OCI-M1 (cell line): ENCODE measurements at regions not wholly inside any gene's neighbourhood (a gene's known extent, or its start where the extent isn't known, plus 50 kb on each side); places are given as distances from the start of the nearest gene placed in this dataset.

ENCODE experiments used
- DNase-seq: peaks from one replicate; lab custom pipeline; 2025; lab: John Stamatoyannopoulos, UW

DNA sequence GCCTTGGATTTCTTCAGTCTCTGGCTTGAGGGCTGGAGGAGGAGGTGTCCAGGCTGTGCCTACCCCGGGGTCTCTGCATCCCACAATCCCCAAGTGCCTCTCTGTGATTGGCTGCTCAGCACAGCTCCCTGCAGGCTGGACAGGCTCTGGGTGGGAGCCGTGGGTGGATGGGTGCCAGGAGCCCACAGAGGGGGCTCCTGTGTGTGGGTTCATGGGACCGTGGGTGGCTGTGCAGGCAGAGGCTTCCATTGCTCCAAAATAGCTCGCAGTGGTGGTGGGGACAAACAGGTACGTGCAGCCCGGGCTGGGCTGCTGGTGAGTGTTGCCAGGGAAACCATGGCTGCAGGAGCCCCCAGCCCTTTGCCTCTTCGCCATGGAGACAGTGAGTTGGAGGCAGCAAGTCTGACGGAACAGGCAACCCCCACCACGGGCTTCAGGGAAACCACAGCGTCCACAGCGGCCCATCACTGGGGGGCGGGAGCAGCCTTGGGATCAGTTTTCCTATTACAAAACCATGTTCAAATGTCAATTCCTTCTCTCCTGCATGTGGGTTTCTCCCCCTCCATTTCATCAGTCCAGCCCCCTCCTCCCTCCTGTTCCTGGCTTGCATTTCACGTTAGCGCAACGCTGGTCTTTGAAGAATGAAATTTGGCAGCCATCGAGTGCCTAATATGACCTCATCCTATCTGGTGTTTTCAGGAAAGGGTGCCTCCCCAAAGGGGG lies 155.2 kb downstream of the TRIM29 start:
- DNase-seq = no peak

DNA sequence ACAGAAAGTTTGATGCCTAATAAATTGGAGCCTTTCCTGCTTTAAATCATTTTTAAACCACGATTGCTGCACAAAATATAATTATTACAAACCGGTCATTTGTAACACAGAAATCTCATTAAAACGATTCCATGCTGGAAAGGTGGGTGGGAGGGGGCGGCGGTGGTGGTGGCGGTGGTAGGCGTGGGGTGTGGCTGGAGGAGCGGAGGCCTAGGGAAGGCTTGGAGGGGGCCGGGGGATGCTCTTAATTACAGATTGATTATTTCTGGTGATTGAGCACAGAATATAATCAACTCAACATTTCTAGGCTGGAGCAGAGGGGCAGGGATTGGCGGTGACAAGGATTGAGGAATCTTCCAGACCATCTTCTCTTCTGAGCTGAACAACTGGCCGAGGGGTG lies 157.5 kb downstream of the TRIM29 start:
- no peak for DNase-seq

DNA sequence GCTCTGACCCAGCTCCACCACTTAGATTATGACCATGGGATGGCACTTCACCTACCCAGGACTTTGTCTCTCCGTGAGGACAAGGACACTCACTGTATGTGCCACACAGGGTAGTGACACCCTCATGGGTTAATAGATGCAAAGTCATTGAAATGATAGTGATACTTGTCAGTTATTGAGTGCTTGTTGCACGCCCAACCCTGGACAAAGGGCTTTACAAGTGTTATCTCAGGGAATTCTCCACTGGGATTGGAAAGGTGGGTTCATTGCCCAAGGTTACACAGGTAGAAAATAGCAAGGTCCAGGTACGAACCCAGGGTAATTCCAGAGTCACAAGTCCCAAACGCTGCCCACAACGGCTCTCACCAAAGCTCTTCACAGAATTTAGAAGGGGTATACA lies 158.2 kb downstream of the TRIM29 start:
- no peak for DNase-seq

DNA sequence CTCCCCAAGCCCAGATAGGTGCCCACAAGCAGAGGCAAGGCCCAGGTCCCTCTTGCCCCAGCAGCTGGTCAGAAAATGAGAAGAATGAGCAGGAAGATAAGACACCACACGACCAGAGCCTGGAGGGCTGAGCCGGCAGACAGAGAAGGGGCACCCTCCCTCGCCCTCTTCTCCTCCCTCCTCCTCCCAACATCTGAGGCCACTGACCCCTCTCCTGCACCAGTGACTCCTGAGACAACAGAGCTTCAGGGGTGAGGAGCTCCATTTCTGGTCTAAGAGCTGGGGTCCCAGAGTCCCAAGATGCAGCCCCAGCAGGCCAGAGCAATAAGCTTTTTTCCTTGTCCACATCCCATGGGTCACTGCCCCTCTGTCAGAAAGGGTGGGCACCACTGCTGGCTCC lies 159.2 kb downstream of the TRIM29 start:
- no peak for DNase-seq

DNA sequence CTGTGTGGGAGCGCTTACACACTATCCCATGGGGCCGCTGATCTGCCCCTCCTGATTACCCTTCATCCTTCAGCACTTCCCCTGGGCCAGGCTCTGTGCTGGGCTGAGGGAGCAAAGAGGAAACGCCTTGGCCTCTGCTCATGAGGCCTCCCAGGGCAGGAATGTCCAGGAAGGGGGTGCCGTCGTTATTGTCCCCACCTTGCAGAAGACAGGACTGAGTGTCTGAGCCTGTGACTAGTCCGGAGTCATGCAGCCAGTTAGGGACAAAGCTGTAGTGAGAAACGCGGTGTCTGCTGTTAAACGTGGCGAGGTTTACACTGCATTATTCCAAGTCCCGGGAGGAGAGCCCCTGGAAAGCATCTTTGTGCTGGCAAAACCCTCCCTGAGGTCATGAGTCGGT lies 160.0 kb downstream of the TRIM29 start:
- DNase-seq = no peak

DNA sequence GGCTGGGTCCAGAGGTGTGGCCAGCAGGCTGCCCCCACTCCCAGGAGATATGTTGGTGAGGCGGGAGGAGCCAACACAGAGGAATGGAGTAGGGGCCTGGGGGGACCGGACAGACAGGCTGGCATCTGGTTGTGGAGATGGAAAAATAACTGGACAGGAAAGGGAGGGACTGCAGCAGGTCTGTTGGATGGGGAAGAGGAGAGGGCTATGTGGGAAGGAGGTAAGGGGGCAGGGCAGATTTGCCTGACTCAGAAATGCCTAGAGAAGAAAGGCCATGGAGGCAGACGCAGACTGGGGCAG lies 160.4 kb downstream of the TRIM29 start:
- DNase-seq = no peak

DNA sequence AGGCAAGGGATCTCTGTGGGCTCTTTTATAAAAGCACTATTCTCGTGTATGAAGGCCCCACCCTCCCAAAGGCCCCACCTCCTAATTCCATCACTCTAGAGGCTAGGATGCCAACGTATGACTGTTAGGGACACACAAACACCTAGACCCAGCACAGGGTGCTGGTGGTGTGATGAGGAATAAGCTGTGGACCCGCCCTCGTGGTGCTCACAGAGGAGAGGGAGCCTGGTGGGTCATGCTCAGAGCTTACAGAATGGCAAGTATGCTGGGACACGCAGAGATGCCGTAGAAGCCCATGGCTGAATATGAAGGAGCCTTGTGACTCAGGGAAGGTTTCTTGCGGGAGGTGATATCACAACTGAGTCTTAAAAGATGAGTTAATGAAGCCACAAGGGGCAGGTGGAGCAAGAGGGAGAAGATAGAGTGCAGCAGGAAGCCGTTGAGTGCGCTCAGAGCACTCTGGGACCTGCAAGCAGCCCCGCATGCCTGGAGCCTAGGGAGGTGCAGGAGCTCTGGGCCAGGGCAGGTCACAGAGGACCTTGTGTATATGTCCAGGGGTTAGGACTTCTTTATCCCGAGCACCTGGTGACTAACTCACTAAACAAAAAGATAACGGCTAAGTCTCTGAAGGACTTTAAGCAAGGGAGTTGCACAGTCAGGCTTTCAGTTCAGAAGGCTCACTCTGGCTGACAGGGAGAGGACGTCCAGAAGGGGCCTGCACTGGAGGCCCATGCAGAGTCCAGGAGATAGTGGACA lies 160.9 kb downstream of the TRIM29 start:
- no peak for DNase-seq

DNA sequence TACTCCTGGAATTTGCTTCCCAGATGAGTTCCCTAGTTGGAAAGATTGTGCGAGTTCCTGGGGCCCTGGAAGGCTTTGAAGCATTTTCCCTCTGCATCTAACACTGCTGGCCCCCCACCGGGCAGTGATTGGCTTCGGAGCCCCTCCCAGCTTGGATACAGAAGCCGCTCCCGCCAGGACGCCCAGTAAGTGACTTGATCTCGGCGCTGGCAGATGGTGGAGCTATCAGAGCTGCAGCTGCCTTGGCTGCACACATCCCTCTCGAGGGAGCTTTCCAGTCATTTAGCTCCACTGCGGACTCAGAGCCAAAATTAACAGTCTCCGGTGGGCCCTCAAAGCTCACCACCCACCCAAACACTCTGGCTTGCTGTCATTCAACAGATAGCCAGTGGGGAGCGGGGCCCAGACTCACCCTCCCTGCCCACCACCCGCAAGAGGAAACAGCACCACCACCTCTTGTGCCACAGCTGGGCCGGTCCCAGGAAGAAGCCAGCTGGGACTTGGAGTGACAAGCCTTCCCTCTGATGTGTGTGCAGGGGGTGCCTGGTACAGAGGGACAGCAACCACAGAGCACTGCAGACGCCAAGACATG lies 162.3 kb downstream of the TRIM29 start:
- no peak for DNase-seq

DNA sequence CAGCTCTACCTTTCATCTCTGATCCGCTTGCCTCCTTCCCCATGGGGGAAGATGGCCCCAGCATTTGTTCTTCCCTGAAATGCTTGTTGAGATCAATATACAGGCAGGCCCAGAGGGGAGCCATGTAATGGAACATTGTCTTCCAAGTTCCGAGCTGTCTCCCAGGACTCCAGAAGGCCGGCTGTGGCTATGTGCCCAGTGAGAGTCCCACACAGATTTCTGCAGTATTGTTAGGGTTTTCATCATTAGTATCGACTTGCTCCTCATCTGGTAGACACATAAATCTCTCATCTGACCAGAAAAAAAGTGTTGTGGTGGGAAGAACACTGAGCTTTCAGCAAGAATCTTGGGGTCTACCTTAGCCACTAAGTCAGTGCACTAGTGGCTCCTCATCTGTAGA lies 163.4 kb downstream of the TRIM29 start:
- DNase-seq = no peak

DNA sequence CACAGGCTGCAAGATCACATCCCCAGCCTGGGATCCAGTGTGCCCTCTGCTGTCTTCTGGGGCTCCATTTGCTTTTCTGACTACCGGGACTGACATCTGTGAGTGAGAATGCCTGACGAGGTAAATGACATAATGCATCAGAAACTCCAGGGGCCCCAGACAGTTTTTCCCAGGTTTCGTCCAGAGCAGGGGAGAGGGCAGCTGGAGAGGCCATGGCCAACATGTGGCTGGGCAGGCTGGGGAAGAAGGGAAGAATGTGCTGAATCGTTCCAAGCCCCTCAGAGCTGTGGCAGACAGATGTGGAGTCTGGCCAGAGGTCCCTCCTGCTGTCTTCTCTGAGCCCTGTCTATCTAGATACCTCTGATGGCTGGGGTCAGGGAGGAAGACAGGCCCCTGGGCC lies 163.9 kb downstream of the TRIM29 start:
- no peak for DNase-seq

DNA sequence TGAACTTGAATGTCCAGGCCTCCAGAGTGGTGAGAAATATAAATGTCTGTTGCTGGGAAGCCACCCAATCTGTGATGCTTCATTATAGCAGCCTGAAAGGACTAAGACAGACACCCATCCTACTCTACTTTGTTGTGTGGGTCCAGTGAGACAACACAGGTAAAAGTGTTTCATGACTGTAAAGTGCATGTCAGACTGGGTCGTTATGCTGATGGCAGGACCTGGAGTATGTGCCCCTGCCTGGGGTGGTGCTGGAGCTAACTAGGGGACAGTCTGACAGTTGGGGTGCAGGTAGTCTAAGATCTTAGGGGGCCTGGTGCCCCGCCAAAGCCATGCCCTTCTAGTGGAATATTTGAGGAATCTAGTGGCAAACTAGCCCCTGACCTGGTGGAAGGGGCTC lies 165.6 kb downstream of the TRIM29 start:
- DNase-seq = no peak

DNA sequence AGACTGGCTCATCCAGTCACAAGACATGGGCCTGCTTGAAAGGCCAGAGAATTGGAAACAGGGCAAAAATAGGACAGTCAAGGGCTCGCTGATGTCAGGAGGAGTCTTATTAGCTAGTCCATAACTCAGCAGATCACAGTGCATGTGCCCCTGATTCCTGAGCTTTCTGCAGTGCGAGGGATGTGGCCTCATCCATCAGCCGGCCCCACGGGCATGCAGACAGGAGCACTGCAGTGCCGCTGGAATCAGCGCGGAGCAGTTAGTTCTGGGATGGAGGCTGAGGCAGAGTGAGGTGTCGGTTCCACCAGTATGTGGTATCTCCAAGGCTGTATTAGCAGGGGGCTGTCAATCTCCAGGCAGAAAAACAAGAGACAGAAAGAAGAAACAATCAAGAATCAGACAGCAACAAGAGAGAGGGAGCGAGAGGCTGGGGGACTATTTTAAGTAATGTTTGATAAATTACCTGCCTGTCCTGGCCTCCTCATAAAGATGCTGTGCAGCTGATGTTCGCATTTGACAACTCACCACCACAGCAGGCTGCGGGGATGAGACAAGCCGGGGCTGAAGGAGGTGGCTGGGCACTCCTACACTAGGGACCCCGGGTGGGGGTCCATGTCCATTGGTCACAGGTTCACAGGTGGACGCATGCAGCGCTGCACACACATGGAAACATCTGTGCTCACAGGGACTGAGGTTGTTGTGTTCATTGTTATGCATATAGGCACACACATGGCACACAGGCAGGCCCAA lies 167.2 kb downstream of the TRIM29 start:
- no peak for DNase-seq

DNA sequence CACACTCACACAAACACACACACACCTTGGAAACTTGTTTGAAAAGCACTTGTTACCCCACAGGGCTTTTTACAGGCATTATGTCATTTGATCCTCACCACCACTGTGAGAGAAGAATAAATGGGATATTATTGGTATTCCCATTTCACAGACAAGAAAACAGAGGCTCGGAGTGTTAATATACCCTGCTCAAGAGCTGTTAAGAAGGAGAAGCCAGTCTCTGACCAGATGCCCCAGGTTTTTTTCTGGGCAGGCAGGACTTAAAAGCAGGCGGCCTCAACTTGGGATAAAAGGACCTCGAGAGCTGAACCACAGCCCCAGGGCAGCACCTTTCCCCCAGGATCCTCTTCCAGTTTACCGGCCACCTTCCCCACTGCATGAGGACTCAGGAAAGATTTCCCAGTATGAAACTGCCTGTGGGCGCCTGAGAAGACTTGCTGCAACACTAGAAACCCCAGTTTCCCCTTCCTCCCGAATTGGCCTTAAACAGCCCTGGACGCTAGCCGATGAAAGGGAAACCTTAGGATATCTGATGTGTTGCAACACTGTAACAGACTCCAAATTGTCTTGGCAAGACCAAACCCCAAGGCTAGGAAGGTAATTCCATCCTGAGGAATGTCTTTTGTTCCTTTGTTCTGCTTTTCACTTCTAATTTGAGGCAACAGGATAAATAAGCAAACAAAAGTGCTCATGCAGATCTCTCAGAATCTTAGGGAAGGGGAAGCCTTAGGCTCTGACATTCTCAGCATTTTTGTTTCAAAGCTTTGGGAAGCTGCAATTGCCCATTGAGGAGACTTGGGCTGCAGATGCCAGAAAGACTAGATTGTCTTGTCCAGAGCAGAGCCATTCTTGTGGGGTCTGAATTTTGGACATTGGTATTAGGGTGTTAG lies 173.5 kb downstream of the TRIM29 start:
- no peak for DNase-seq

DNA sequence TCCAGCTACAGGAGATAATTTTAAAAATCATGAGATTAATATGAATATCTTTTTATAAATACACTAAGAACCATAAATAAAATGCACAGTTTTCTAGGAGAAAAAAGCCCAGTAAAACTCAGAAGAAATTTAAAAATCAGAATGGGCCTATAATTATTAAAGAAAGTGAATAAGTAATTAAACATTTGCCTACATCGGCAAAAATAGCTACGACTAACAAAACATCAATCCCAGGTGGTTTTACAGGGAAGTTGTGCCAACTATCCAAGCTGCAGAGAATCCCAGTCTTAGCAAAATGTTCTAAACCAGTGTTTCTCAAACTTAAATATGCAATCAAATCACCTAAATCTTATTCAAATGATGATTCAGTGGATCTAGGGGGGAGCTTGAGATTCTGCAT lies 180.0 kb downstream of the TRIM29 start:
- DNase-seq = no peak

DNA sequence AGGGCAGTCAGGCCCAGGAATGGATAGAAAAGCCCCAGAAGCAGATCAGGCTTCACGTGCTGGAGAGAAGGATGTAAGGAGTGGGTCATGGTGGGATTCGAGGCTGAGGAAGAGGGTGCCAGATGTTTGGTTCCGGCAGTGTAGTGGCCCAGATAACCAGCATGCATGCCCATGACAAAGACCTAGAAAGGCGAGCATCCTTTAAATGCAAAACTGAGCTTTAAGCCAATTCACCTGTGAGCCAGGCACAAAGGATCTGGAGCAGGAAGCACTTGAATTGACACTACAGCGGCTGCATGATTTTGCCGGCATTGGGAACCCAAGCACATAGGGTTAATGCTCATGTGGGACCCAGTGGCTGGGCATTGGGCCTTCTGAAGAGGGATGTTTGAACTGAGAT lies 185.5 kb downstream of the TRIM29 start:
- no peak for DNase-seq

DNA sequence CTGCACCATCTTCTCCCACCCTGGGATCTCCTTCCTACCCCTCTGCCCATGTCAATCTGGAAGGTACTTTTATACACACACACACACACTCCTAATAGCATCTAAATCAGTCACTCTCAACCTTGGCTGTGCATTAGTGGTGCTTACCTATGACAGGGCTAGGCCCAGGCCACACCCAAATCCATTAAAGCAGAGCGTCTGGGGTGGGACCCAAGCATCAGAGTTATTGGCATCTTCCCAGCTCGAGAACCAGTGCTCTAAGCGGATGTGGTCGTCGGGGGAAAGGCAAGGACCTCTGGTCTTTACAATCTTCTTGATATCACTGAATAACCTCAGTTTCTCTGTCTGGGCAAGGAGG lies 194.6 kb downstream of the TRIM29 start:
- DNase-seq = no peak

DNA sequence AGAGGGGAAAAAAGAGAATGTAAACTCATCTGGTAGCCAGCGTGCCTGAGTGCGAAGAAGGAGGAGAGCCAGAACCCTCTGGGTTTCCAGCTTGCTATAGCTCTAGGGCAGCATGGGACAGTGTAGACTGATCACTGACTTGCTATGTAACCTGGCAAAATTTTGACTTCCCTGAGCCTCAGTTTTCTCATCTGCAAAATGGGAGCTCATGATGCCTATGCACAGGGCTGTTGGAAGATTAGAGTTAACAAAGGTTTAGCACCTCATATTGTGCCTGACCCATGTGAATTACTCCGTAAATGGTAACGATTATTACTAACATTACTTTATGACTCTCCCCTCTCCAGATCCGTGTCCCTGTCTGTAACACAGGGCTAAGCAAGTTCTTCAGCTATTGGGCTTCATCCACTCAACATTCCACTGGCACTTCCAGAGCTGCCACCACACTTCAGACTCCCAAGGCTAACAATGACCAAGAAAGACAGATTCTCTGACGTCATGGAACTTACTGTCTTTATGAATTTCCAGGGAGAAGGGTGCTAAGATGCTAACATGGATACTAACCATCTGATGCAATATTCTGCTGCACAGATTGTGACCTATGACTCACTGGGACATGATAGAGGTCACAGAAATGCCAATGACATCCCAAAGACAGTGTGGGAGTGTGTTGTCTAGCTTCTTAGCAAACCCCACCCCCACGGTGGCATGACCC lies 195.2 kb downstream of the TRIM29 start:
- DNase-seq = no peak

DNA sequence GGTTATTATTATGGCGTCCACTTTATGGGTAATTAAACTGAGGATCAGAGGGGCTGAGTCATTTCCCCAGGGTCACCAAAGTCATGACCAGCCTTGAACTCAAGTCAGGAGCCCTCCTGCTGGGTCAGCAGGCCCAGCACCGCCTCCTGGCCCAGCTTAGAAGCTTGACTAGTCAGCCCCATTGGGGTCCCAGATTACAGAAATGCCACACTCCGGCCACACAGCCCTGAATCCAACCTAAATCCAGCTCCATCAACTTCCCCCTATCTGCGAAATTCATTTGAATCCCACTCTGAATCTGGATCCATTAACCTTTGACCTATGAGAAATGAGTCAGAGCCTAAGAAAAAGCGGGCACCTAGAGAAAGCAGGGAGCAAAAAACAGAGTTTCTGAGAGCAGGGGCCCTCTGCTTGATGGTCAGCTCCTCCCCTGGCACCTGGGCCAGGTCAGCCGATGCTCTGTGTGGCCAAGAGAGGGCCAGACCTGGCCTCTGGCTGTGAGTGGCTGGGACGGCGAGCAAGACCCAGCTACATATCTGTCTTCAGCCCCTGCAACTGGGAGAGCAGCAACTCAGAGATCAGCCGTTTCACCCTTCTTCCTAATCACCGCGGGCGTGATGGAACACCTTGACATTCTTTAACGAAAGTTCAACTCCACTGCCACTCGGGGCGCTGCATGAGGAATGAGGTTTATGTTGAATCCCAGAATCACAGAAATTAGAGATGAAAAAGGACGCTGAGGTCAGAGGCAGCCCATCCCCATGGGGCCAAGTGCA lies 196.1 kb downstream of the TRIM29 start:
- DNase-seq = no peak

DNA sequence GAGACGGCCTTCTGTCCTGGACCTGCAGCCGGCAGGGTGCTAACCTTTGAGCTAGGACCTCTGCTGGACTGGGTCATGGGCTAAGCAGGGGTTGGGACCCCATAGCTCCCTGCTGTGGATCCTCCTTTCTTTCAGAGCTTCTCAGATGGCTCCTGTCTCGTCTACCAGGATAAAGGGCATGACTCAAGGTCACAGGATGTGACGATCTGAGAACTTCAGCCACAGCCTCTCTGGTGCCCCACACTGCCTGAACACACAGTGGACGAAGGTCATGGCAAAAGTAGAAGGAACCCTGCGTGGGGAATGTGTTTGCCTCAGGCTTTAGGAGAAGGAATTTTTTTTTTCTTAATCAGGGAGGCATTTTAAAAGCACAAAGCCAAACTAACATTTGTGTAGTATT lies 196.7 kb downstream of the TRIM29 start:
- DNase-seq = no peak

DNA sequence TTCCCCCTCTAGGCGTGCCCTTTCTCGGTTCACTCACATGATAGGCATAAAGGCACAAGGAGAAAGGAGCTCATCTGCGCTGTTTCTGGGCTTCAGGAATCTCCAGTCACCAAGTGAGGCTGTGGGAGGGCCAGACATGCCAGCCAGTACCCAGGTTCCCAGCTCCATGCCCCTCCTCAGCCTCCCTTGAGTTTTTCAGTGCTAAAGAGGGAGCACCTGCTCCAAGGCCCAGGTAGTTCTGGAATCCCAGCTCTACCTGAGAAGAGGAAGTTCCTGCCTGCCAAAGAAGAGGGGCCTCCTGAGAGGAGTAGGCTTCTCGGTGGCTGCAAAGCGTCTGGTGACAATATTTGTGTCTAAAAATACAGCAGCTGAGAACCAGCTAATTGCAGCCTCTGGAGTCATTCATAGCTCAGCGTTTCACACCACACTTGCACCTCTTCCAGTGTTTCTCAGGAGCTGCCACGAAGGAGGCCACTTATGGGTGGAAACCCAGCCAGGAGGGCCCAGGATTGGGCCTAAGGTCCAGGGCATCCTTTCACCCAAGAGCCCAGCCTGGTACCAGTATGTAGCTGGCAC lies 197.4 kb downstream of the TRIM29 start:
- DNase-seq = no peak
